ENCODE measurements at regions not wholly inside any gene's neighbourhood (a gene's known extent, or its start where the extent isn't known, plus 50 kb on each side); places are given as distances from the start of the nearest gene placed in this dataset.

- TF ChIP-seq CTCF (IDR thresholded peaks at IDR 0.05; ENCODE audit: poor library complexity) = no peak
- TF ChIP-seq EZH2 (IDR thresholded peaks at IDR 0.05; ENCODE audit: borderline replicate concordance) = no peak
Observed at GRCh38 chr10:118145256-118145655, 98.5 kb upstream of the RAB11FIP2 start.
